ENCODE measurements at regions not wholly inside any gene's neighbourhood (a gene's known extent, or its start where the extent isn't known, plus 50 kb on each side); places are given as distances from the start of the nearest gene placed in this dataset.

- Mint-ChIP-seq H3K4me1 (no peaks in the 10 kb centered on the region), H3K27me3 (no peaks in the 10 kb centered on the region), H3K27ac (no peak overlapping the region), H3K4me3 (no peak overlapping the region), H3K36me3 (no peaks in the 10 kb centered on the region), H3K9me3 (no peaks in the 10 kb centered on the region)
- WGBS (ENCODE audit: insufficient coverage) = no CpG with 5 or more reads among the region's 1 CpG
- Histone ChIP-seq H3K4me3 (ENCODE audit: control insufficient read depth in 1 of 2, extremely low read depth in 1 of 2, low read length in 1 of 2) (no peak overlapping the region), H3K4me1 (ENCODE audit: control insufficient read depth in 1 of 2, extremely low read depth in 1 of 2, insufficient read depth in 2 of 2, low read length in 2 of 2) (no peaks in the 10 kb centered on the region), H3K36me3 (ENCODE audit: control insufficient read depth in 2 of 2, extremely low read depth in 1 of 2, insufficient read depth in 1 of 2, low read length in 1 of 2) (no peaks in the 10 kb centered on the region), H3K27me3 (replicated peaks in 1 of 2; ENCODE audit: control insufficient read depth in 2 of 2, extremely low read depth in 1 of 2, insufficient read depth in 2 of 2, low read length in 1 of 2) (no peaks in the 10 kb centered on the region), H3K27ac (ENCODE audit: low read length) (no peak overlapping the region), H3K9me3 (no peaks in the 10 kb centered on the region)
- CTCF ChIA-PET = no interaction called here
- no peak for ATAC-seq (replicated peaks in 1 of 4)
- no peak for DNase-seq
- POLR2A ChIA-PET = no interaction called here
These were observed 610.6 kb upstream of the CFAP20DC start for GRCh38 chr3:59660376-59660775.

GRCh38 chr3:59659755-59660154, 609.9 kb upstream of the CFAP20DC start:
- DNase-seq (no peak), ATAC-seq (replicated peaks in 1 of 4) (no peak)
- Mint-ChIP-seq H3K4me3 (no peak overlapping the region), H3K9me3 (no peaks in the 10 kb centered on the region), H3K36me3 (no peaks in the 10 kb centered on the region), H3K4me1 (no peaks in the 10 kb centered on the region), H3K27me3 (no peaks in the 10 kb centered on the region), H3K27ac (no peak overlapping the region)
- Histone ChIP-seq H3K9me3 (no peaks in the 10 kb centered on the region), H3K4me1 (ENCODE audit: control insufficient read depth in 1 of 2, extremely low read depth in 1 of 2, insufficient read depth in 2 of 2, low read length in 2 of 2) (no peaks in the 10 kb centered on the region), H3K4me3 (ENCODE audit: control insufficient read depth in 1 of 2, extremely low read depth in 1 of 2, low read length in 1 of 2) (no peak overlapping the region), H3K27ac (ENCODE audit: low read length) (no peak overlapping the region), H3K36me3 (ENCODE audit: control insufficient read depth in 2 of 2, extremely low read depth in 1 of 2, insufficient read depth in 1 of 2, low read length in 1 of 2) (no peaks in the 10 kb centered on the region), H3K27me3 (replicated peaks in 1 of 2; ENCODE audit: control insufficient read depth in 2 of 2, extremely low read depth in 1 of 2, insufficient read depth in 2 of 2, low read length in 1 of 2) (no peaks in the 10 kb centered on the region)
- no CpG with 5 or more reads among the region's 1 CpG for WGBS (ENCODE audit: insufficient coverage)
- ChIA-PET POLR2A (no interaction called here), CTCF (no interaction called here)

GRCh38 chr3:59658866-59659265, 609.0 kb upstream of the CFAP20DC start:
- Mint-ChIP-seq H3K27me3 (no peaks in the 10 kb centered on the region), H3K9me3 (no peaks in the 10 kb centered on the region), H3K36me3 (no peaks in the 10 kb centered on the region), H3K4me1 (no peaks in the 10 kb centered on the region), H3K27ac (no peak overlapping the region), H3K4me3 (no peak overlapping the region)
- H3K4me1 ChIP-seq (ENCODE audit: control insufficient read depth in 1 of 2, extremely low read depth in 1 of 2, insufficient read depth in 2 of 2, low read length in 2 of 2) = no peaks in the 10 kb centered on the region
- no peak for ATAC-seq (replicated peaks in 1 of 4)
- H3K9me3 ChIP-seq = no peaks in the 10 kb centered on the region
- no peak overlapping the region for H3K27ac ChIP-seq (ENCODE audit: low read length)
- CTCF ChIA-PET = no interaction called here
- no peaks in the 10 kb centered on the region for H3K36me3 ChIP-seq (ENCODE audit: control insufficient read depth in 2 of 2, extremely low read depth in 1 of 2, insufficient read depth in 1 of 2, low read length in 1 of 2)
- POLR2A ChIA-PET = no interaction called here
- H3K27me3 ChIP-seq (replicated peaks in 1 of 2; ENCODE audit: control insufficient read depth in 2 of 2, extremely low read depth in 1 of 2, insufficient read depth in 2 of 2, low read length in 1 of 2) = no peaks in the 10 kb centered on the region
- DNase-seq = no peak
- WGBS (ENCODE audit: insufficient coverage) = 80% methylated on average over 1 of the region's 2 CpGs
- H3K4me3 ChIP-seq (ENCODE audit: control insufficient read depth in 1 of 2, extremely low read depth in 1 of 2, low read length in 1 of 2) = no peak overlapping the region

- Histone ChIP-seq H3K27me3 (replicated peaks in 1 of 2; ENCODE audit: control insufficient read depth in 2 of 2, extremely low read depth in 1 of 2, insufficient read depth in 2 of 2, low read length in 1 of 2) (no peaks in the 10 kb centered on the region), H3K36me3 (ENCODE audit: control insufficient read depth in 2 of 2, extremely low read depth in 1 of 2, insufficient read depth in 1 of 2, low read length in 1 of 2) (no peaks in the 10 kb centered on the region), H3K4me1 (ENCODE audit: control insufficient read depth in 1 of 2, extremely low read depth in 1 of 2, insufficient read depth in 2 of 2, low read length in 2 of 2) (no peaks in the 10 kb centered on the region), H3K9me3 (no peaks in the 10 kb centered on the region), H3K27ac (ENCODE audit: low read length) (no peak overlapping the region), H3K4me3 (ENCODE audit: control insufficient read depth in 1 of 2, extremely low read depth in 1 of 2, low read length in 1 of 2) (no peak overlapping the region)
- H3K27ac Mint-ChIP-seq = no peak overlapping the region
- no peaks in the 10 kb centered on the region for H3K36me3 Mint-ChIP-seq
- no peak for DNase-seq
- H3K9me3 Mint-ChIP-seq = no peaks in the 10 kb centered on the region
- ChIA-PET CTCF (no interaction called here), POLR2A (no interaction called here)
- H3K4me3 Mint-ChIP-seq = no peak overlapping the region
- WGBS (ENCODE audit: insufficient coverage) = no CpG with 5 or more reads among the region's 3 CpGs
- ATAC-seq (replicated peaks in 1 of 4) = no peak
- no peaks in the 10 kb centered on the region for H3K27me3 Mint-ChIP-seq
- no peaks in the 10 kb centered on the region for H3K4me1 Mint-ChIP-seq
These were observed 608.4 kb upstream of the CFAP20DC start for GRCh38 chr3:59658274-59658673.

GRCh38 chr3:59655418-59656015, 605.7 kb upstream of the CFAP20DC start:
- Histone ChIP-seq H3K4me3 (ENCODE audit: control insufficient read depth in 1 of 2, extremely low read depth in 1 of 2, low read length in 1 of 2) (no peak overlapping the region), H3K36me3 (ENCODE audit: control insufficient read depth in 2 of 2, extremely low read depth in 1 of 2, insufficient read depth in 1 of 2, low read length in 1 of 2) (no peaks in the 10 kb centered on the region), H3K9me3 (no peaks in the 10 kb centered on the region), H3K4me1 (ENCODE audit: control insufficient read depth in 1 of 2, extremely low read depth in 1 of 2, insufficient read depth in 2 of 2, low read length in 2 of 2) (no peaks in the 10 kb centered on the region), H3K27me3 (replicated peaks in 1 of 2; ENCODE audit: control insufficient read depth in 2 of 2, extremely low read depth in 1 of 2, insufficient read depth in 2 of 2, low read length in 1 of 2) (no peaks in the 10 kb centered on the region), H3K27ac (ENCODE audit: low read length) (no peak overlapping the region)
- H3K36me3 Mint-ChIP-seq = no peaks in the 10 kb centered on the region
- no peak for ATAC-seq (replicated peaks in 1 of 4)
- H3K4me3 Mint-ChIP-seq = no peak overlapping the region
- POLR2A ChIA-PET = interaction anchor here in 1 of 2 donors (0.6 kb wide), 1 partner anchor 434 kb away, joined by 4 read pairs; no protein-coding TSS in a partner anchor
- peaks cover 9 to 10% (median 9%) of the 10 kb centered on the region in 3 donors for H3K9me3 Mint-ChIP-seq
- no peaks in the 10 kb centered on the region for H3K4me1 Mint-ChIP-seq
- WGBS (ENCODE audit: insufficient coverage) = 88% methylated on average over 3 of the region's 5 CpGs
- no peak overlapping the region for H3K27ac Mint-ChIP-seq
- DNase-seq = no peak
- CTCF ChIA-PET = interaction anchor here (0.5 to 0.6 kb wide), 2 partner anchors 23 to 38 kb away, joined by 4 to 9 read pairs; no protein-coding TSS in a partner anchor
- H3K27me3 Mint-ChIP-seq = no peaks in the 10 kb centered on the region

- Mint-ChIP-seq H3K27ac (no peak overlapping the region), H3K27me3 (no peaks in the 10 kb centered on the region), H3K9me3 (peaks cover 14 to 18% (median 17%) of the 10 kb centered on the region in 3 donors), H3K36me3 (no peaks in the 10 kb centered on the region), H3K4me3 (no peak overlapping the region), H3K4me1 (no peaks in the 10 kb centered on the region)
- CTCF ChIA-PET = interaction anchor here (0.5 to 0.6 kb wide), 2 partner anchors 24 to 39 kb away, joined by 4 to 9 read pairs; no protein-coding TSS in a partner anchor
- Histone ChIP-seq H3K9me3 (no peaks in the 10 kb centered on the region), H3K4me3 (ENCODE audit: control insufficient read depth in 1 of 2, extremely low read depth in 1 of 2, low read length in 1 of 2) (no peak overlapping the region), H3K36me3 (ENCODE audit: control insufficient read depth in 2 of 2, extremely low read depth in 1 of 2, insufficient read depth in 1 of 2, low read length in 1 of 2) (no peaks in the 10 kb centered on the region), H3K27me3 (replicated peaks in 1 of 2; ENCODE audit: control insufficient read depth in 2 of 2, extremely low read depth in 1 of 2, insufficient read depth in 2 of 2, low read length in 1 of 2) (no peaks in the 10 kb centered on the region), H3K27ac (ENCODE audit: low read length) (no peak overlapping the region), H3K4me1 (ENCODE audit: control insufficient read depth in 1 of 2, extremely low read depth in 1 of 2, insufficient read depth in 2 of 2, low read length in 2 of 2) (no peaks in the 10 kb centered on the region)
- no peak for DNase-seq
- WGBS (ENCODE audit: insufficient coverage) = 86% methylated on average over 12 of the region's 12 CpGs
- ATAC-seq (replicated peaks in 1 of 4) = no peak
- POLR2A ChIA-PET = interaction anchor here in 1 of 2 donors (0.7 kb wide), 1 partner anchor 1025 kb away, joined by 3 read pairs; no protein-coding TSS in a partner anchor
These were observed 604.9 kb upstream of the CFAP20DC start for GRCh38 chr3:59654480-59655417.
